Adrenal gland (tissue), 9 donors: ENCODE measurements at regions not wholly inside any gene's neighbourhood (a gene's known extent, or its start where the extent isn't known, plus 50 kb on each side); places are given as distances from the start of the nearest gene placed in this dataset.

Source experiments
- DNase-seq, 7 donors: peaks; one replicate each; pipeline ENCODE4 v3.0.0-alpha.2; 2019 to 2020
- H3K27ac ChIP-seq, 5 donors: fragments of 200-600 bp; sonication (generic) in 4 of 5; 1 replicate in 3 of 5; 2 replicates in 2 of 5; pipeline versions ENCODE4 v1.5.1 to v1.8.0; 2016 to 2020; ENCODE audit warnings: mild to moderate bottlenecking in 1 of 5
- H3K27me3 ChIP-seq: fragments of 200-600 bp; 2 replicates; pipeline ENCODE4 v1.8.0; 2021
- H3K36me3 ChIP-seq, 2 donors: fragments of 200-600 bp; replicated peaks in 1 of 2; 1 replicate in 1 of 2; 2 replicates in 1 of 2; pipeline versions ENCODE4 v1.5.1 to v1.8.0; 2018 to 2022
- H3K4me1 ChIP-seq, 2 donors: fragments of 200-600 bp; replicated peaks in 1 of 2; 1 replicate in 1 of 2; 2 replicates in 1 of 2; pipeline versions ENCODE4 v1.5.1 to v1.8.0; 2018 to 2021
- H3K4me3 ChIP-seq, 4 donors: fragments of 200-600 bp; sonication (generic) in 3 of 4; one replicate each; pipeline ENCODE4 v1.5.1; 2016 to 2018
- H3K9me3 ChIP-seq, 3 donors: fragments of 200-600 bp; sonication (generic) in 1 of 3; replicated peaks in 1 of 3; 1 replicate in 2 of 3; 2 replicates in 1 of 3; pipeline versions ENCODE4 v1.5.1 to v1.8.0; 2016 to 2021
- CTCF ChIP-seq, 6 experiments: fragments of 450-650 bp in 4 of 6; fragments of 200-600 bp in 2 of 6; sonication (generic) in 1 of 6; IDR thresholded peaks; 1 replicate in 5 of 6; 2 replicates in 1 of 6; pipeline versions ENCODE4 v1.5.1 to v1.8.0; 2016 to 2021; ENCODE audit warnings: antibody characterized with exemption in 6 of 6, mild to moderate bottlenecking in 2 of 6, moderate library complexity in 1 of 6
- POLR2A ChIP-seq, 2 donors: fragments of 450-650 bp; IDR thresholded peaks; one replicate each; pipeline ENCODE4 v1.6.1; 2017; ENCODE audit warnings: antibody characterized with exemption in 2 of 2, mild to moderate bottlenecking in 2 of 2, moderate library complexity in 1 of 2
- WGBS, 4 donors: extraction: QIAGEN DNeasy Blood & Tissue Kit in 2 of 4; methylation state at CpG; one replicate each; pipeline versions ENCODE4 v1.1.5 to v1.1.7; 2013 to 2017; 5-methylcytosine and 5-hydroxymethylcytosine counted together
- intact Hi-C, 2 donors: fragments of 100-400 bp; cut with DNase I; formaldehyde crosslinking; loops; one replicate each; pipeline versions ENCODE4 v1.14.1 to v1.15.0; 2022 to 2023
- donor health status: healthy with polysubstance abuse.
- donor health status: Bipolar disorder and iron deficiency.
- donor health status: DM: yes; HTN: yes; CAD: no.
- donor health status: DM: no; HTN: no; CAD: no.
- donor health status: DM: no; HTN: no; CAD: no.

GRCh38 chr3:113051787-113052186 lies 61.0 kb downstream of the GTPBP8 start:
- no peaks in the 10 kb centered on the region for H3K27me3 ChIP-seq
- no peak for TF ChIP-seq POLR2A (IDR thresholded peaks at IDR 0.05)
- no peak for TF ChIP-seq CTCF (IDR thresholded peaks at IDR 0.05)
- H3K9me3 ChIP-seq: no peaks in the 10 kb centered on the region
- H3K36me3 ChIP-seq: no peaks in the 10 kb centered on the region
- H3K4me3 ChIP-seq: peak overlapping the region in 1 of 4 donors; percentile 20
- peak in 4 of 7 donors; percentile 16 to 25 (median 16) for DNase-seq
- intact Hi-C loops: loop anchor here in 1 of 2 donors (5.0 to 10.0 kb wide), 2 partner anchors 83 to 236 kb away; no protein-coding TSS in a partner anchor
- H3K27ac ChIP-seq: peak overlapping the region in 1 of 5 donors; percentile 20
- 42 to 60% (median 50%) methylated on average over 3 of the region's 3 CpGs for WGBS, 4 donors
- H3K4me1 ChIP-seq: peaks cover 0 to 8% of the 10 kb centered on the region in 2 donors

- H3K27me3 ChIP-seq: no peaks in the 10 kb centered on the region
- no peaks in the 10 kb centered on the region for H3K36me3 ChIP-seq
- WGBS, 4 donors: 71 to 78% (median 75%) methylated on average over 3 of the region's 3 CpGs
- no peaks in the 10 kb centered on the region for H3K9me3 ChIP-seq
- TF ChIP-seq POLR2A (IDR thresholded peaks at IDR 0.05): no peak
- no peak for TF ChIP-seq CTCF (IDR thresholded peaks at IDR 0.05)
- H3K4me3 ChIP-seq: no peak overlapping the region
- peaks cover 0 to 8% of the 10 kb centered on the region in 2 donors for H3K4me1 ChIP-seq
- intact Hi-C loops: loop anchor here in 1 of 2 donors (5.0 to 10.0 kb wide), 2 partner anchors 82 to 234 kb away; no protein-coding TSS in a partner anchor
- no peak for DNase-seq
- no peak overlapping the region for H3K27ac ChIP-seq
Observed at GRCh38 chr3:113053169-113053568, 62.4 kb downstream of the GTPBP8 start.

GRCh38 chr3:113054552-113054951 lies 63.8 kb downstream of the GTPBP8 start:
- no peak for TF ChIP-seq CTCF (IDR thresholded peaks at IDR 0.05)
- TF ChIP-seq POLR2A (IDR thresholded peaks at IDR 0.05): no peak
- WGBS, 4 donors: 0 to 33% (median 15%) methylated on average over 1 of the region's 1 CpG
- no peak for DNase-seq
- Histone ChIP-seq H3K36me3 (no peaks in the 10 kb centered on the region), H3K27me3 (no peaks in the 10 kb centered on the region), H3K27ac (no peak overlapping the region), H3K4me3 (no peak overlapping the region), H3K9me3 (no peaks in the 10 kb centered on the region), H3K4me1 (peaks cover 0 to 8% of the 10 kb centered on the region in 2 donors)
- intact Hi-C loops: loop anchor here in 1 of 2 donors (5.0 to 10.0 kb wide), 2 partner anchors 80 to 233 kb away; no protein-coding TSS in a partner anchor

- Histone ChIP-seq H3K4me3 (no peak overlapping the region), H3K4me1 (peaks cover 0 to 8% of the 10 kb centered on the region in 2 donors), H3K36me3 (no peaks in the 10 kb centered on the region), H3K27ac (no peak overlapping the region), H3K9me3 (no peaks in the 10 kb centered on the region), H3K27me3 (no peaks in the 10 kb centered on the region)
- intact Hi-C loops: loop anchor here (5.0 to 10.0 kb wide), 2 partner anchors 80 to 232 kb away; no protein-coding TSS in a partner anchor
- TF ChIP-seq CTCF (IDR thresholded peaks at IDR 0.05): no peak
- TF ChIP-seq POLR2A (IDR thresholded peaks at IDR 0.05): no peak
- no peak for DNase-seq
Observed at GRCh38 chr3:113055201-113055600, 64.4 kb downstream of the GTPBP8 start.
